ENCODE measurements at regions not wholly inside any gene's neighbourhood (a gene's known extent, or its start where the extent isn't known, plus 50 kb on each side); places are given as distances from the start of the nearest gene placed in this dataset.

- intact Hi-C loops (cut with micrococcal nuclease): loop anchor here (1.0 to 5.0 kb wide), 2 partner anchors 13 to 93 kb away; partner anchors contain the start of gene TTLL7
Observed at GRCh38 chr1:84090447-84091245, 53.4 kb upstream of the PRKACB start.

GRCh38 chr1:84089867-84090266 lies 54.2 kb upstream of the PRKACB start:
- intact Hi-C loops (cut with micrococcal nuclease): loop anchor here (1.0 to 5.0 kb wide), 2 partner anchors 13 to 93 kb away; partner anchors contain the start of gene TTLL7

GRCh38 chr1:84089465-84089864 lies 54.6 kb upstream of the PRKACB start:
- intact Hi-C loops (cut with micrococcal nuclease): no loop called here

GRCh38 chr1:84086616-84087015 lies 57.5 kb upstream of the PRKACB start:
- intact Hi-C loops (cut with micrococcal nuclease): no loop called here

GRCh38 chr1:84086189-84086588 lies 57.9 kb upstream of the PRKACB start:
- intact Hi-C loops (cut with micrococcal nuclease): no loop called here

- intact Hi-C loops (cut with micrococcal nuclease): loop anchor here (5.0 kb wide), 1 partner anchor 219 kb away; the partner anchor contains the start of gene SAMD13
Observed at GRCh38 chr1:84083307-84083706, 60.8 kb upstream of the PRKACB start.

- intact Hi-C loops (cut with micrococcal nuclease): no loop called here
Observed at GRCh38 chr1:84078842-84079202, 65.2 kb upstream of the PRKACB start.

GRCh38 chr1:84078108-84078841 lies 65.8 kb upstream of the PRKACB start:
- intact Hi-C loops (cut with micrococcal nuclease): no loop called here

GRCh38 chr1:84077476-84078107 lies 66.5 kb upstream of the PRKACB start:
- intact Hi-C loops (cut with micrococcal nuclease): loop anchor here (1.0 kb wide), 3 partner anchors 13 to 497 kb away; partner anchors contain the start of gene CTBS

GRCh38 chr1:84073266-84073665 lies 70.8 kb upstream of the PRKACB start:
- intact Hi-C loops (cut with micrococcal nuclease): no loop called here

GRCh38 chr1:84069236-84069845 lies 70.4 kb upstream of the TTLL7 start:
- intact Hi-C loops (cut with micrococcal nuclease): no loop called here

- intact Hi-C loops (cut with micrococcal nuclease): no loop called here
Observed at GRCh38 chr1:84062496-84062895, 63.6 kb upstream of the TTLL7 start.

- intact Hi-C loops (cut with micrococcal nuclease): no loop called here
Observed at GRCh38 chr1:84061336-84061735, 62.4 kb upstream of the TTLL7 start.

- intact Hi-C loops (cut with micrococcal nuclease): no loop called here
Observed at GRCh38 chr1:84060781-84061180, 61.8 kb upstream of the TTLL7 start.

GRCh38 chr1:84048820-84049219 lies 49.9 kb upstream of the TTLL7 start:
- intact Hi-C loops (cut with micrococcal nuclease): no loop called here

Data from T-helper 2 cell treated with Interferon-gamma antibody and Interleukin-4, amounts not matched to agents 100 ng/mL and 5 ng/mL, for 36 hours (primary cell).